A172 (cell line): ENCODE measurements at regions not wholly inside any gene's neighbourhood (a gene's known extent, or its start where the extent isn't known, plus 50 kb on each side); places are given as distances from the start of the nearest gene placed in this dataset.

ENCODE experiments used
- DNase-seq: peaks from one replicate; pipeline ENCODE4 v3.0.0-alpha.2; 2015; ENCODE audit warnings: low spot score

DNA sequence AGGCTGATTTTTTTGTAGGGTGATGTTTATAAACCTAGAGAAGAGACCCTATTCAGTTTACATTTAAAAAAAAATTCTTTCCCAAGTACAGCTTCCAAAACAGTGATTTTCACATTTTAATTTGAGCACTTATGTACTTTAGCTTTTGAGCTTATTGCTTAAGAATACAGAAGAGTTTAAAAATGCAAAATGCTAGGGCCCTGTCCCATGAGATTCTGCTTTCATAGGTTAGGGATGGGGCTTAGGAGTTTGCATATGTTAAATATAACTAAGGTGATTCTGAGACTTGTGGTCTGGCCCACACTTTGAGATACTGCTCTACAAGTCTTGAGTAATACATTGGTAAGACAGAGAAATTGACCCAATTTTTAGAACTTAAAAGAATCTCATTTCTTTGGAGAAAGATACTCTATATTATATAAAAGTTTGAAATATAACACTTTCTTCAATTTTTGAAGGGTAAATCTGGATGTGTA lies 137.3 kb upstream of the CWC22 start:
- no peak for DNase-seq

DNA sequence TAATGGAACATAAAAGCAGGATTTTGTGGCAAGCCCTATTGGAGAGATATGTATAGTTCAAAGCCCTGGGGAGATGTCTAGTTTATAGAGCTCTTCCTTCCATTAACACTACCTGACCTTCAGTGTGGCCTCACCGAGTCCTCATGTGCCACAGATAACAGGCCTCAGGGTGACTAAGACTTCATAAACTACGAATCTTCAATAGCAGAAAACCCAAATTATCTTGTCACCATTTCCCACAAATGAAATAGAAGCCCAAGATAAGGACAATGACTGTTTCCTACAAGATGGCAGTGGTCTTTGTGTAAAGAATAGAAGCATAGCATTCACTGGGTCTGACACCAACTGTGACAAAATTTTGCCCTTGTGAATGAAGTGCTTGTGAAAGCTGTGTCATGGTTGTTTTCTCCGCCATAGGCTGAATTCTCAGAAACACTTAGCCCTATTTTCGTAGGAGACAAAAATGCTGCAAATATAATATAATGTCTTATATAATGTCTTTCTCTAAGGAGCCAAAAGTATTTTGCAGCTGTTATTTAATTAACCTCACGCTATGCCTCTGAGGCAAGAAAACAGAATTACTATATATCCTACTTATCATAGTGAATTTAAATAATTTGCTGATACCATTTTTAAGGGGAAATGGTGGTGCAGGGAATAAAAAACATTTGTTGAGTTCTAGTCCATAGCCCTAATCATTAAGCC lies 136.7 kb upstream of the CWC22 start:
- DNase-seq = no peak

DNA sequence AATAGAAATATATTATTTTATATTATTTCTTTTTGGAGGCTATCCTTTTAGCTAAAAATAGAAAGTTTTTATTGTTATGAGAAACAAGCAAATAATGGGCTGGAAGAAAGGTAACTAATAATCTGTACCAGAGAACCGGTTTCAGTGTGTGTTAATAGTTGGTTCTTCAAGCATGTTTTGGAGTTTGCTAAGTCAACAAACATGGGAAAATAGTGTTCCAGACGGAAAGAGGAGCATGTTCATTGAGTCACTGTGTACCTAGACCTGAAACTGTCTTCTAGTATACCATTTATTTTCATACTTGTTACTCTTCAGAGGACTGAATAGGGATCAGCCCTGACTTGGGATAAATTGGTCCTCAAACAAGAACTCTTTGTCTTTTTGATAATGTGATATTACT lies 134.5 kb upstream of the CWC22 start:
- no peak for DNase-seq

DNA sequence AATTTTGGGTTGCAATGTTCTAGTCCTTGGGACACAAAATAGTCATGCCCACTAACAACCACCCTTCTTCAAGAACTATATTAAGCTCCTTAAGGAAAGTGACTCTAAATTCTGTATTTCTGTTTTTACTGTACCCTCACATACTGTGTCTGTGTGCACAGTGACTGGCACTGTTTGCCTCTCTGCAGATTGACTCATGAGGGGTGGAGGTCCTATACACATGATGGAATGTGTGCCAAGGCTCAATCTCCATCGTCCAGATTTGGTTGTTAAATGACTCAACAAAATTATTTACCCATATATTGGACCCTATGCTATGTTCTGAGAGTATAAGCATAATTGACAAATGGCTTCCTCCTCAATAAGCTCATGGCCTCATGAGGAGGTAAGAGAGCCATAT lies 126.6 kb upstream of the CWC22 start:
- DNase-seq = no peak

DNA sequence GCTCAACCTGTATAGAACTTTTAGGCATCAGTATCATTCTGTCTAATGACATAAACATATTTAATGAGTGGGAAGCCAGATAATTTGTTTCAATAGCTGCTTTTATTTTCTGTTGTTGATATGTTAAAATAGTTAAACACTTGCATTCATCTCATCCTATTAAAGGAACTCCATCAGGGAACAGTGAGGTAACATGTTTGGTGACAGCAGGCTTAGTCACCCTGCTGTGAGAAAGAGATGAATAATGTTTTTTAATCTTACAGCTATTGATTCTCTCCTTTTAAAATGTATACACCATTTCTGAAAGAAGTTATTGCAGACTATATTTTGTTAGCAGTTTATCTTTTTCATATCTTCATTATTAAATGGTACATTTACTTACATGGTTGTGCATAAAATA lies 123.3 kb upstream of the CWC22 start:
- peak; percentile 33 for DNase-seq

DNA sequence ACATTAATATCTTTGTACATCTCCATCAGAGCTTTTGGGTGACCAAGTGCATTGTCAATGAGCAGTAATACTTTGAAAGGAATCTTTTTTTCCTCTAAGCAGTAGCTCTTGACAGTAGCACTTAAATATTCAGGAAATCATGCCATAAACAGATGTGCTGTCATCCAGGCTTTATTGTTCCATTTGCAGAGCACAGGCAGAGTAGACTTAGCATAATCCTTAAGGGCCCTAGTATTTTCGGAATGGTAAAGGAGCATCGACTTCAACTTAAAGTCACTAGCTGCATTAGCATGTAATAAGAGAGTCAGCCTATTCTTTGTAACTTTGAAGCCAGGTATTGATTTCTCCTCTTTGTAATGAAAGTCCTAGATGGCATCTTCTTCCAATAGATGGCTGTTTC lies 121.8 kb upstream of the CWC22 start:
- DNase-seq = no peak

DNA sequence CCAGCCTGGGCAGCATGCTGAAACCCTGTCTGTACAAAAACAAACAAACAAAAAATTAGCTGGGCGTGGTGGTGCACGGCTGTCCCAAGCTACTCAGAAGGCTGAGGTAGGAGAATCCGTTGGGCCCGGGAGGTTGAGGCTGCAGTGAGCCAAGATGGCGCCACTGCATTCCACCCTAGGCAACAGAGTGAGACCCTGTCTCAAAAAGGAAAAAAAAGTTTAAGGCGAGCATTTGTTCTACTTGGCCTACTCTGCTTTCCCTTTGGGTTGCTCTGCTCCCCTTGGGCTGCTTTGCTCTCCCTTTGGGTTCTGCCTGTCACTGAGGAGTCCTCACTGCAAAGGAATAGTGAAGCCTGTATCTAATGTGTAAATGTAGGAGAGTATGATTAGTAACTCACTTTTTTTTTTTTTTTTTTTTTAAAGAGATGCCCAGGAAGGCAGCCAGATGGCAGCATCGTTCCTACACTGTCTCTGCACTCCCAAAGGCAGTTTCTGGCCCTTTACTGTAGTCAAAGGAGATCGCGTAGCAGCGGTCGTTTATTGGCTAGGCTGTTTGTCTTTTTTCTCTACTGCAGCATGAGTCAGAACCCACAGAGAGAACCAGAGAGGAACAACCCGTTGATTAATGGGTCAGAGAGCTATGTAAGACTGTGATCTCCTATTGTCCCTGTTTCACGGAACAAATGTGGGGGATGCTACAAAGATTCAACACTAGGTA lies 118.3 kb upstream of the CWC22 start:
- DNase-seq = peak; percentile 98

DNA sequence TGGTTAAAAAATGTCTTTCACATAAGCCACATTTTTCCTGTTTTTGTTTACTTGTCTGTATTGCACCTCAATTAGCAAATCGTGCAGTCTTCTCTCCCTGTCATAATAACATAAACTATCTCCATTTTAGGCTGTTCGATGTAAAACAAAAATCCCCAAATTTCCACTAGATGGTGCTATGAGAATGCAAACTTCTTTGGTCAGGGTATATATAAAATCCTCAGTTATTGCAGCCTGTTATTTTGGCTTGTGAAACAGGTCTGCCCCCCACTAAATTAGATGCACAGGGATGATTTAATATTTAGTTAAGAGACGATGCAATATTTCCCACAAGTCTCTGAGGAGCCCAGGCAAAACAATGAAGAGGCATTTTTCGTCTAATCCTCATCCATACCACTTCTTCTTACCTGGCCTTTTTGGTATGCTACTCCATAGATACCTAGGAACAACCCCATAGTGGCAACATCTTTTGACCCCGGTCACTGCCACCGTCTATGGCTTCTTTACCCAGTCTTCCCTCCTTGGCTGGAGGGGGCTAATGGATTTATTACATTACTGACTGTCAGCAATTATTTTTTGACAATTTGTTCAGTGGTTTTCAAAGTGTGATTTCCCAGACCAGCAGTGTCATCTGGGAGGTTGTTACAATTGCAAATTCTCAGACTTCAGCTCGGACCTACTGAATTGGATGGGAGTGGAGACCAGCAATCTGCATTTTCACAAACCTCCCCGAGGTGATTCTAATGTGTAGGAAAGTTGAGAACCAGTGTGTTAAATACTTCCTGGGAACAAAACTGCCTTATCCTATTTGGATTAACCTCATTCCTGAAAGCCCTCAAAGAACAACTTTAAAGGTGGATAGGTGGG lies 117.4 kb upstream of the CWC22 start:
- DNase-seq = peak; percentile 60

DNA sequence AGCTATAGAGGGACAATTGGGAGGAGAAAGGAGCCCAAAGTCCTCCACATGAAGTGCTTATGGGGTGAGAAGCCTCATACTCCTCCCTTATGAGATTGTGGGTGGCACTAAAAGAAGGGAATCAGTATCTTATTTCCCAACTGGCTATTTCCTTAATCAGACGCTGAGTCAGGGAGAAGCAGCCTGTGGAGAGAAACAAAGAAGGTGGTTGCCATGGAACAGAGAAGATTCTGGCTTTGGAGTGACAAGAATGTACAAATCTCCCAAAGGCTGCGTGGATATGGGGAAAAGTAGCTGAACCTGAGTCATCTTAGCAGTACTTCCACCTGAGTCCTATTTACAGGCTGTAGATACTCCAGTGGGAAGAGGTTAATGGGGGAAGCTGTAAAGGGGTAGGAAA lies 115.8 kb upstream of the CWC22 start:
- DNase-seq = no peak

DNA sequence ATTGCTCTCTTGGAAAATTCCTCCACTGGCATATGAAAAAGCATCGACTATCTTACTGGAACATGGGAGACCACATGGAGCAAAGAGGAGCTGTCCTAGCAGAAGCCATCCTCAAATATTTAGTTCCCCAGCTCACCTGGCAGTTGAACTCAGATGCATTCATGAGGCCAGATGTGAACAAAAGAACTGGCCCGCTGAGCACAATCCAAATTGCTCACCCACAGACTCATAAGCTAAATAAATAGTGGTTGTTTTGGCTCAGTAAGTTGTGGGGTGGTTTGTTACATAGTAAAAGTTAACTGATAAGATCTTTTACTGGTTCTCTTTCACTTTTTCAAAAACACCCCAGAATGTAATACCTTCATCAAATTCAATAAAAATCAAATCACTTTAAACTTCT lies 108.6 kb upstream of the CWC22 start:
- DNase-seq = no peak

DNA sequence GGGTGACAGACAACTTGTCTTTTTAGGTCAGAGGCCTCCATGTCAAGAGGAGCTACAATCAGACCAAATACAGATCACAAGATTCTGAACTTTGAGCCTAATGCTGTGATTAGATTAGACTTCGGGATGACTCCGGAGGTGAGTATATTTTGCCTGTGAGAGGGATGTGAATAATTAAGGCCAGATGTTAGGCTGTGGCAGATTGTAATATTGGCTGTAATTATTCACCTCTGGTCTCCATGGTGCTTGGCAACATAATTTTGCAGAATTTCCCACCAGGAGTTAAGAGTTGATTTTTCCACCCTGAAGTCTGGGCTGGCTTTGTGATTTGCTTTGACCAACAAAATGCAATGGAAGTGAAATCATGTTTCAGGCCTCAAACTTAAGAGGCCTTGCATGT lies 108.2 kb upstream of the CWC22 start:
- DNase-seq = no peak

DNA sequence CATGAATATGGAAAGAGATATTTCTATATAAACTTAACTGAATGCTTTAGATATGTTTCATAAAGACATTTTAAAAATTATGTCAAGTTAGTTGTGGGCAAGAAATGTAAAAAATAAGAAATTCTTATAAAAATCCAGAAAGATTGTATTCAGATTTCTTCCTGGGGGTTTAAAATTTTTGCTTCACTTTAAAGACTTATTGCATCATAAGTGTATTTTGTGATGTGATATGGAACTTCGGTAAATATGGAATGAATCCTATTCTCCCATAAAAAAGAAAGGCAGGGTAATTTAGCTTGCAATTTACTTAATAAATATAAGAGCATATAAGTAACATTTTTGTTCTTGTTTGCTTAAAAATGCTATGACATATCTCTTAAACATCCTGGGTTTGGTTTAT lies 104.8 kb upstream of the CWC22 start:
- no peak for DNase-seq

DNA sequence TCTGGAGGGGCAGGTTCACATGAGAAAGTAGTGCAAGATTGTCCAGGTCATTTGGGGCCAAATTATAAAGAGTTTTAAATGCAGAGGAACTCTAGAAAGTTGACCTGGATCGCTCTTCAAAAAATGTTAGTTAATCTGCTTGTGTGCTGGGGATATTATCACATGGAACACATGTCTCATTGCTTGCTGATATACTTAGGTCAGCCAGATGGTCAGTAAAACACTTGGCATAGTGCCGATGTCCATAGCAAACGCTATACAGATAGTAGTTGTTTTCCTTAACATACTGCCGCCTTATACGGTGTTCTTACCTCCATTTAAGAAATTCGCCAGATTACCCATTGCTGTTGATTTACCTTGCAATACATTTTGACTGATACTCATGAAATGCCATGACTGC lies 103.4 kb upstream of the CWC22 start:
- DNase-seq = no peak

DNA sequence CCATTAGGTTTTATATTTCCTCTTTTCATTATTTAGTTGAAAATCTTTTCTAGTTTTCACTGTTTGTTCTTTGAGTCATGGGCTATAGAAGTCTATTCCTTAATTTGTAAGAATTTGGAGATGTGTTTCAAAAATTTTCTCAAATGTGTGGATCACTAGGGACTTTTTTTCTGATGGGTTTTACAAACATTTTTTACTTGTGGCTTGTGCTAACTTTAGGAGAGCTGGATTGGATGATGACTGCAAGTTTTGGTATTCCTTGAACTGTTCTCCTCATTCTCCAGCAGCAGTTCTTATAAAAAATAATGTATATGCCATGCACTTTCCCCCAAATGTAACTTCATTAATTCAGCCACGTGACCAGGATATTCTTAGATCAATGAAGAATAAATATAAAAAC lies 94.7 kb upstream of the CWC22 start:
- no peak for DNase-seq

DNA sequence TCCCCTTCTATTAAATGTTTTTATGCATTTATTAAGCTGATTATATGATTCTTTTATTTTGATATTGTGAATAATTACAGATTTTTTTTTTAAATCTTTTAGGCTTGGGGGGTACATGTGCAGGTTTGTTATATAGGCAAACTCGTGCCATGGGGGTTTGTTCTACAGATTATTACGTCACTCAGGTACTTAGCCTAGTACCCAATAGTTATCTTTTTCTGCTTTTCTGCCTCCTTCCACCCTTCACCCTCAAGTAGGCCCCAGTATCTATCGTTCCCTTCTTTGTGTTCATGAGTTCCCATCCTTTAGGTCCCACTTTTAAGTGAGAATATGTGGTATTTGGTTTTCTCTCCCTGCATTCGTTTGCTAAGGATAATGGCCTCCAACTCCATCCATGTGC lies 92.2 kb upstream of the CWC22 start:
- DNase-seq = no peak

DNA sequence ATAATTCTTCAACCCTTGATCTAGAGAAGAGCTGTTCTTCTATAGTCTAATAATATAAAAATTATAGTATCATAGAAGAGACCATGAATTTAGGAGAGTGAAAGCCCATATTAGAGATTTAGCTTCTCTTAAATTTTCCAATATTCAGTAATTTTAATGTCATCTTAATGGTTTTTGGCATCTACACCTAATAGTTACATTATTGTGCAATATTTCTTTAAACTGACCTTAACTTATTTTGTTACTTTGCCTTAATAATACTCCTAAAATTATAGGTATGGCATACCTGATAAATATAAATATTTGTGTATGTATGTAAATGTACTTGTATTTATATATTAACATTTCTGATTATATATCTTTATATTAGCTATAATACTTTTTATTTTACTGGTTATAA lies 78.0 kb upstream of the CWC22 start:
- no peak for DNase-seq

DNA sequence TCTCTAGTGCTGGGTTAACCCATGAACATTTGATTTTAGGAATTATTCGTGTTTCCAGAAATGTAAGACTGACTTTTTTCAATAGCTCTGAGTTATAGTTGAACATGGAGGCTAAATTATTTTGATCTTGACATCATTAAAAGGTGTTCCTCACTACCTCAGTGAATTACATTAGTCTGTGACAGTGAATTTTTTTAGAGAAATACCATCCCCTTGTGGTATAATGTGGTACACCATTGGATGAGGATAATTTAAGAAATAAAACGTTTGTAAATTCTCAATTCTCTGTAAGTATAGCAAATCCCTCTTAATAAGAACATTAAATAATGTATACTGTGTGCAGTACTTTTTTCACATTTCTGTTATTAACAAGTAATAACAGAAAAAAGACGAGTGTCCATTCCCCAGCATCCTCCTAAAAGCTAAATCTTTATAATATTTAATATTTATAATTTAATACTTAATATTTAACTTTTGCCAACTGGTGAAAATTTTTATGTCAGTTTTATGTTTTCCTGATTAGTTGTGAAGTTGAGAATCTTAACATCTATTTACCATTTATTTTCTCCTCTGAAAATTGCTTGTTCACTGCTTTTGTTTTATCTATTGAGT lies 70.3 kb upstream of the CWC22 start:
- DNase-seq = no peak

DNA sequence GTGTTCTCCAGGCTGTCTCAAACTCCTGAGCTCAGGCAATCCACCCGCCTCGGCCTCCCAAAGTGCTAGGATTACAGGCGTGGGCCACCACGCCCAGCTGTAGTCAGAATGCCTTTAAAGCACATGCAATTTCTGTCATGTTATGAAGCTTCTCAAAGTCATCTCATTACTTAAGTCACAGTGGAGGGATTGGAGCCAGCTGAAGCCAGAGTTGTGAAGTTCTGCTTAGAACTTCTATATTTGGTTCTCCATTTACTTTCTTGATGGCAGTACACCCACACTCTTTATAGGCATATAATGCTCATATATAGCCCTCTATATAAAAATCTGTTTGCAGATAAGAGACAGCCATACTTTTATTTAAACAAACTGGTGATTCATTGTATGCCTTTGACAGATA lies 68.8 kb upstream of the CWC22 start:
- no peak for DNase-seq

DNA sequence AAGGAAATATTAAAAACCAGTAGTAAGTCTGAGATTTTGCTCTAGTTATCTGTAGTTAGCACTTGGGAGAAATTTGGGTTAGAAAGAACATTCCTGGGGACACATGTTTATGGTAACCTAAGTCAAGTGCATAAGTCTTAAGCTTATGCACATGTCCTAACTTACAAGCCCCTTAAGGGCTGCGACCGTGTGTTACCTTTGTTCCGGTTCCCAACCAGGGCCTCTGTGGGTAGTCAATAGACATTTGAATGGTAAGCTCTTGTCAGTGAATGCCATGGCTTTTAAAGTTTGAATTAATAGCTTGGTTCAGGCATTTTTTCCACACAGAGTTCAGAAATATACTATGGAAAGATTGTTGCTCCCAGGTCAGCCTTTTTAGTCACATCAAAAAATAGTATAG lies 64.7 kb upstream of the CWC22 start:
- DNase-seq = no peak

DNA sequence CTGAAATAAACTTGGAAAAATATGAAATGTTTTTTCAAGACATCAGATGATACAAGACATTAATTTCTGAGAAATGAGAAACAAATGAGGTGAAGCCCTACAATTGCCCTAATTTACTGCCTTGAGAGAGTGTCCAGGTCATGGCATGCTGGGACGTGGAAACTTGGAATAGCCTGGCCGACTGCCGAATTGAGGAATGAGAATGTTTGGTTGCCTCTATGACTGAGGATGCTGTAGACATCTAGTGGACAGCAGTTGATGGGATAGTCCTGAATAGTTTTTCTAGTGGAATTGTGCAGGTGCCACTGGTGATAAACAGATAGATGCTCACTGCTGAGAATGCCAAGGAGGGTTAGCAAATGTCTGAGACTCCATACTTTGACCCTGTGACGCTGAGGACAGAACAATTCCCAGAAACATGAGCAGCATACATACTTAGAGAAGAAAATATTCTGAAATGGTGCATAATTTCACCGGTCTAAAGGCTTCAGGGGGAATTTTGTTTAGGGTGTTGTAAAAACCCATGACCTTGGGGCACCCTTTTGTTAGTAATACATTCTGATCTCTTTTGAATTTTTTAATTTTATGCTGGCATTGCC lies 56.5 kb upstream of the CWC22 start:
- peak; percentile 2 for DNase-seq

DNA sequence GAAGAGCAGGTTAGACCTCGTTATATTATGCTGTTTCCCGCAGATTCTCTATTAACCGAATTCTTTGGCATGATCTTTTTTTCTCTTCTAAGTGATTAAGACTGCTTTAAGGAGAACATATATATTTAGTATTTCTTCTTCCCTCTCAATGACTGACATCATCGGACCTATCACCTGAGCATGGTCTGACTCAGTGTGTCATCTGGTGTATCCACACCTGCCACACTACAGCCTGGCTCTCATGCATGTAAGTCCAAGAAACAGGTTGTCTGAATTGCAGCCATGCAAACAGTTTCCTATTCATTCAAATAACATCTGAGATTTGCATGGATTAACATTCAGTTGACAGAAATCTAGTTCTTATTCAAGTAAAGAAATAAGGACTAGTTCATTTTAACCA lies 55.1 kb upstream of the CWC22 start:
- no peak for DNase-seq

DNA sequence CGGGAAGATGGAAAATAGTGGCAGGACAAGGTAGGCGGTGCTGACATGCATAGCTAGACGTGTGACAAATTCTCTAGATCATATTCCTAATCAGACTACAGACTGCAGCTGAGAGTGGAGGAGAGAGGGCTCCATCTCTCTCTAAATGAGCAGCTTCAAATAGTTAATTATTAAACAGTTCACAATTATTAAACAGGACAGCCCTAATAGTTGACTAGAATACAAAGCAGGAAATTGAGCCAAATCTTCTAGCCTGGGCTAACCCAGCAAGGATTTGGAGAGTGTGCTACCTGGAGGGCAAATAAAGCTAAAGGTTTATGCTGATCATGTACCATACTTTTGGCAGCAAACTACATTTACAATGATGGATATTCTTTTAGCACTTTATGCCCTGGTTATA lies 54.4 kb upstream of the CWC22 start:
- DNase-seq = no peak
